ENCODE measurements at regions not wholly inside any gene's neighbourhood (a gene's known extent, or its start where the extent isn't known, plus 50 kb on each side); places are given as distances from the start of the nearest gene placed in this dataset.
"Not testable (repeated sequence)": the region's sequence is repeated elsewhere in the genome, so short reads cannot be mapped to it uniquely, and the experiment has no call there.

GRCh38 chr3:66552846-66553245, 52.0 kb upstream of the LRIG1 start:
- no peaks in the 10 kb centered on the region for H3K27me3 ChIP-seq (ENCODE audit: insufficient read depth, poor library complexity, severe bottlenecking)
- no peak for TF ChIP-seq CTCF (IDR thresholded peaks at IDR 0.05; ENCODE audit: poor library complexity, severe bottlenecking)
- H3K27ac ChIP-seq (ENCODE audit: poor library complexity, severe bottlenecking) = no peak overlapping the region
- no peaks in the 10 kb centered on the region for H3K36me3 ChIP-seq (ENCODE audit: low read depth)
- DNase-seq (ENCODE audit: low spot score) = no peak
- no peak overlapping the region for H3K4me3 ChIP-seq (ENCODE audit: severe bottlenecking)
- H3K9me3 ChIP-seq (ENCODE audit: severe bottlenecking) = no peaks in the 10 kb centered on the region
- no peak for ATAC-seq (ENCODE audit: low read depth)
- no peaks in the 10 kb centered on the region for H3K4me1 ChIP-seq (ENCODE audit: insufficient read depth, poor library complexity, severe bottlenecking)

DNA sequence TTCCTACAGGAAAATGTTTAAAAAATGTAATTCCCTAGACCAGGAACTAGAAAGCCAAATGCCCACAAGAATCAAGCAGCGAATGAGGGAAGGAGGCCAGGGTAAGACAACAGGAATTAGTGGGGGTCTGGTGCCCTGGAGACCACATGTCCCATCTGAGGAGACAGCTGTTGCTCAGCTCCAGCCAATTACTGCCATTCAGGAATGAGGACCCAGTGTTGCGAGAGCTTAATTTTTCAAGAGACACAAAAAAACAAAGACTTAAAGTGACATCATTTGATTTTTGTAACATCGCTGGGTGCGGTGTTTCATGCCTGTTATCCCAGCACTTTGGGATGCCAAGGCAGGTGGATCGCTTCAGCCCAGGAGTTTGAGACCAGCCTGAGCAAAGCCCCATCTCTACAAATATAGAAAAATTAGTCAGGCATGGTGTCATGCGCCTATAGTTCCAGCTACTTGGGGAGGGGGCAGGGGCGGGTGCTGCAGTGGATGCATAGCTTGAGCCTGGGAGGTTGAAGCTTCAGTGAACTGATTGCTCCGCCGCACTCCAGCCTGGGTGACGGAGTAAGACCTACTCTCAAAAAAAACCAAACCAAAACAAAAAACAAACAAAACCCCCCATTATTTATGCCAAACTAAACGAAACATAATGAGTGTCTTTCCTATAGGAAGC, 52.8 kb upstream of the LRIG1 start:
- H3K27ac ChIP-seq (ENCODE audit: poor library complexity, severe bottlenecking) = no peak overlapping the region
- ATAC-seq (ENCODE audit: low read depth) (no peak), DNase-seq (ENCODE audit: low spot score) (no peak)
- no peaks in the 10 kb centered on the region for H3K27me3 ChIP-seq (ENCODE audit: insufficient read depth, poor library complexity, severe bottlenecking)
- TF ChIP-seq CTCF (IDR thresholded peaks at IDR 0.05; ENCODE audit: poor library complexity, severe bottlenecking) = no peak
- no peaks in the 10 kb centered on the region for H3K4me1 ChIP-seq (ENCODE audit: insufficient read depth, poor library complexity, severe bottlenecking)
- H3K9me3 ChIP-seq (ENCODE audit: severe bottlenecking) = no peaks in the 10 kb centered on the region
- H3K4me3 ChIP-seq (ENCODE audit: severe bottlenecking) = no peak overlapping the region
- no peaks in the 10 kb centered on the region for H3K36me3 ChIP-seq (ENCODE audit: low read depth)

DNA sequence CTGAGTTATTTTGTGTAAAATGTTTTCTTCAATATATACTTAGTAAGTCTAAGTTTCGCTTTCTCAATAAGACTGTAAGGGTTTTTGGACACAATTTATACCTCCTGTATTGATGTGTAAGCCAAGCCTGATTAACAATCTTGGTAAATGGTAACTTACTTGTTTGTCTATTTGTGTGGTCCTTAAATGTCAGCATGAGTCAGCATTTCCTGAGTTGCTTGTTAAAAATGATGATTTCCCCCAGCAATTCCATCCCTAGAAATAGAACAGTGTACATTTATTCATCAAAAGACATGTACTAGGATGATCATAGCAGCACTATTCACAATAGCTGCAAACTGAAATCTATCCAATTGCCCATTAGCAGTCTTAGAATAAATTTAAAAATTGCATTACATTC, 53.4 kb upstream of the LRIG1 start:
- ATAC-seq (ENCODE audit: low read depth) (no peak), DNase-seq (ENCODE audit: low spot score) (no peak)

GRCh38 chr3:66555214-66555844, 54.5 kb upstream of the LRIG1 start:
- H3K36me3 ChIP-seq (ENCODE audit: low read depth) = no peaks in the 10 kb centered on the region
- H3K27me3 ChIP-seq (ENCODE audit: insufficient read depth, poor library complexity, severe bottlenecking) = no peaks in the 10 kb centered on the region
- no peaks in the 10 kb centered on the region for H3K9me3 ChIP-seq (ENCODE audit: severe bottlenecking)
- DNase-seq (ENCODE audit: low spot score) = no peak
- TF ChIP-seq CTCF (IDR thresholded peaks at IDR 0.05; ENCODE audit: poor library complexity, severe bottlenecking) = no peak
- no peak overlapping the region for H3K4me3 ChIP-seq (ENCODE audit: severe bottlenecking)
- H3K4me1 ChIP-seq (ENCODE audit: insufficient read depth, poor library complexity, severe bottlenecking) = no peaks in the 10 kb centered on the region
- no peak overlapping the region for H3K27ac ChIP-seq (ENCODE audit: poor library complexity, severe bottlenecking)
- ATAC-seq (ENCODE audit: low read depth) = no peak; the same call in 2 of the 3 replicates

More for the DNA sequence above, 53.4 kb upstream of the LRIG1 start:
- H3K4me1 ChIP-seq (ENCODE audit: insufficient read depth, poor library complexity, severe bottlenecking) = no peaks in the 10 kb centered on the region
- no peaks in the 10 kb centered on the region for H3K36me3 ChIP-seq (ENCODE audit: low read depth)
- TF ChIP-seq CTCF (IDR thresholded peaks at IDR 0.05; ENCODE audit: poor library complexity, severe bottlenecking) = no peak
- H3K4me3 ChIP-seq (ENCODE audit: severe bottlenecking) = no peak overlapping the region
- H3K27ac ChIP-seq (ENCODE audit: poor library complexity, severe bottlenecking) = no peak overlapping the region
- H3K27me3 ChIP-seq (ENCODE audit: insufficient read depth, poor library complexity, severe bottlenecking) = no peaks in the 10 kb centered on the region
- no peaks in the 10 kb centered on the region for H3K9me3 ChIP-seq (ENCODE audit: severe bottlenecking)

DNA sequence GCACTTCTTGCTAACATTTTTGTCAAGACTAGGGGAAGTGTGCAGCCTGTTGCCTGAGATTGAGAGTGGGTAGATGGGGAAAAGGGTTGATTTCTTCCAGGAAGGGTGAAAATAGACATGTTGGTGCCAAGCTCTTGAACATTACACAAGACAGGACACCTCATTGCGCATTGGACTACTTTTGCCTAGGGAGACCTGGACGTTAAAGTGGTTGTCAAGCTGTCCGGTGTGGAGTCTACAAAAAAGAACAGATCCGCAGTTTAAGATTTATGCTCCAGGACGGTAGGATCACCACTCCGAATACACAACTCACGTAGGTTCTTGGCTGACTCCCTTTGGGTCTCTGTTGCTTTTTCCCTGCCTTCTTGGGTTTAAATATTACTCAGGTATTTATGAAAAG, 56.3 kb upstream of the LRIG1 start:
- H3K27me3 ChIP-seq (ENCODE audit: insufficient read depth, poor library complexity, severe bottlenecking) = no peaks in the 10 kb centered on the region
- no peaks in the 10 kb centered on the region for H3K4me1 ChIP-seq (ENCODE audit: insufficient read depth, poor library complexity, severe bottlenecking)
- ATAC-seq (ENCODE audit: low read depth) = no peak
- H3K9me3 ChIP-seq (ENCODE audit: severe bottlenecking) = no peaks in the 10 kb centered on the region
- H3K4me3 ChIP-seq (ENCODE audit: severe bottlenecking) = no peak overlapping the region
- no peak overlapping the region for H3K27ac ChIP-seq (ENCODE audit: poor library complexity, severe bottlenecking)
- TF ChIP-seq CTCF (IDR thresholded peaks at IDR 0.05; ENCODE audit: poor library complexity, severe bottlenecking) = no peak
- no peaks in the 10 kb centered on the region for H3K36me3 ChIP-seq (ENCODE audit: low read depth)
- DNase-seq (ENCODE audit: low spot score) = no peak

DNA sequence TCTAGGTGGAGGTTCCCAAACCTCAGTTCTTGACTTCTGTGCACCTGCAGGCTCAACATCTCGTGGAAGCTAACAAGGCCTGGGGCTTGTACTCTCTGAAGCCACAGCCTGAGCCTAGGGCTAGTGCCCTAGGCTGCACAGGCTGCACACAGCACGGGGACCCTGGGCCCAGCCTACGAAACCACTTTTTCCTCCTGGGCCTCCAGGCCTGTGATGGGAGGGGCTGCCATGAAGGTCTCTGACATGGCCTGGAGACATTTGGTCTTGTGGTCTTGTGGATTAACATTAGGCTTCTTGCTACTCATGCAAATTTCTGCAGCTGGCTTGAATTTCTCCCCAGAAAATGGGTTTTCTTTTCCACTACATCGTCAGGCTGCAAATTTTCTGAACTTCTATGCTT, 59.1 kb upstream of the LRIG1 start:
- not testable (repeated sequence) for H3K4me3 ChIP-seq (ENCODE audit: severe bottlenecking); H3K4me1 ChIP-seq (ENCODE audit: insufficient read depth, poor library complexity, severe bottlenecking); DNase-seq (ENCODE audit: low spot score); ATAC-seq (ENCODE audit: low read depth); H3K9me3 ChIP-seq (ENCODE audit: severe bottlenecking); H3K36me3 ChIP-seq (ENCODE audit: low read depth); H3K27ac ChIP-seq (ENCODE audit: poor library complexity, severe bottlenecking); H3K27me3 ChIP-seq (ENCODE audit: insufficient read depth, poor library complexity, severe bottlenecking)
